ENCODE measurements at regions not wholly inside any gene's neighbourhood (a gene's known extent, or its start where the extent isn't known, plus 50 kb on each side); places are given as distances from the start of the nearest gene placed in this dataset.

DNA sequence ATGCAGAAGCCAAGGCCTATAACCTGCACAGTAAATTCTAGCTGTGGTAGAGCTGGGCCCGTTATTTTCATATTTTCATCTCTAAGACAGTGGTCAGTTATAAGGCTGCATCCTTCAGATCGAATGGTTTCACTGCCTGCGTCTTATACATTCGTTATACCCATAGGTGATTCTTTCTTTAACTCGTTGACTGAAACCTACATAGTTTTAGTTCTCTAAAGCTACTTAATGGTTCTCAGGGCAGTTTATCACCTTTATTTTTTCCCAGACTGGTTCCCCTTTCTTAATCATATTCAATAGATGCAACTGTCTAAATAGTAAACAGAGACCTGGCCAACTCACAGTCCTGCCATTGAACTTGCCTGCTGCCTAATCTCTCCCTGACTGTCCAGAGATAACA lies 615.3 kb upstream of the SLITRK1 start:
- TF ChIP-seq, protein P1, sequence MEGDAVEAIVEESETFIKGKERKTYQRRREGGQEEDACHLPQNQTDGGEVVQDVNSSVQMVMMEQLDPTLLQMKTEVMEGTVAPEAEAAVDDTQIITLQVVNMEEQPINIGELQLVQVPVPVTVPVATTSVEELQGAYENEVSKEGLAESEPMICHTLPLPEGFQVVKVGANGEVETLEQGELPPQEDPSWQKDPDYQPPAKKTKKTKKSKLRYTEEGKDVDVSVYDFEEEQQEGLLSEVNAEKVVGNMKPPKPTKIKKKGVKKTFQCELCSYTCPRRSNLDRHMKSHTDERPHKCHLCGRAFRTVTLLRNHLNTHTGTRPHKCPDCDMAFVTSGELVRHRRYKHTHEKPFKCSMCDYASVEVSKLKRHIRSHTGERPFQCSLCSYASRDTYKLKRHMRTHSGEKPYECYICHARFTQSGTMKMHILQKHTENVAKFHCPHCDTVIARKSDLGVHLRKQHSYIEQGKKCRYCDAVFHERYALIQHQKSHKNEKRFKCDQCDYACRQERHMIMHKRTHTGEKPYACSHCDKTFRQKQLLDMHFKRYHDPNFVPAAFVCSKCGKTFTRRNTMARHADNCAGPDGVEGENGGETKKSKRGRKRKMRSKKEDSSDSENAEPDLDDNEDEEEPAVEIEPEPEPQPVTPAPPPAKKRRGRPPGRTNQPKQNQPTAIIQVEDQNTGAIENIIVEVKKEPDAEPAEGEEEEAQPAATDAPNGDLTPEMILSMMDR (IDR thresholded peaks at IDR 0.05), result no peak
- no peak for TF ChIP-seq POLR2A (IDR thresholded peaks at IDR 0.05)
